ENCODE measurements at regions not wholly inside any gene's neighbourhood (a gene's known extent, or its start where the extent isn't known, plus 50 kb on each side); places are given as distances from the start of the nearest gene placed in this dataset.

- DNase-seq (ENCODE audit: low read depth in 2 of 2): no peak
Measured at GRCh38 chr6:82738773-82739172, 326.9 kb downstream of the UBE3D start.

DNA sequence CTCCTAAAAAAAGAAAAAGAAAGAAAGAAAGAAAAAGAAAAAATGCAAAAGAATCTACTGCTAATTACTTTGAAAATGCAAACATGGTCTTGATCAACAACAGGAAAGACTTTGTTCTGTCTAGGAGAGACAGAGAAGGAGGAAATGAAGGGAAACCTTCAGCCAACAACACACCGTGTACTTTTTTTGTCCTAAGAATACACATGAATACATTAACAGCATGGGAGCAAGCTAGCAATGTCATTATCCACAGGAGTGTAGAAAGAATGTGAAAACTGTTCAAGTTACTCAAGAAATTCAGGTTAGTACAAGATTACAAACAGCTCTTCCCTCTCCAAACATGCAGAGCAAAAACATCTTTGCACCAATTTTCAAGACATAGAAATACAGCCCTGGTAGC is 326.3 kb downstream of the UBE3D start:
- DNase-seq (ENCODE audit: low read depth in 2 of 2): no peak

DNA sequence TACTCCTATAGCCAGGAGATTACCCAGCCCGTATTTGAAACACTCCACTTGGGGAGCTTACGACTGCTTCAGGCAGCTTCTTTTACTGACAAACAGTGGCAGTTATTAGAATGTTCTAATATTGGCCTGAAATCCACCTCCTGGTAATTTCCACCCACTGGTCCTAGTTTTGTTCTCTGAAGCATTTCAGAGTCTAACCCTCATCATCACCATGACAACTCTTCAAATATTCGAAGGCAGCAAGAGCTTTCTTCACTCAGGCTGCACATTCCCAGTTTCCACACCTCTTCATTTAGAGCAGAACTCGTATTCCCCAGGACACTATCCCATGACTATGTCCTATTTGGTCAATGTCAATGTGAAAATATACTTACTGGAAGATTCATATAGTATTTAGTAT is 325.6 kb downstream of the UBE3D start:
- DNase-seq (ENCODE audit: low read depth in 2 of 2): no peak

DNA sequence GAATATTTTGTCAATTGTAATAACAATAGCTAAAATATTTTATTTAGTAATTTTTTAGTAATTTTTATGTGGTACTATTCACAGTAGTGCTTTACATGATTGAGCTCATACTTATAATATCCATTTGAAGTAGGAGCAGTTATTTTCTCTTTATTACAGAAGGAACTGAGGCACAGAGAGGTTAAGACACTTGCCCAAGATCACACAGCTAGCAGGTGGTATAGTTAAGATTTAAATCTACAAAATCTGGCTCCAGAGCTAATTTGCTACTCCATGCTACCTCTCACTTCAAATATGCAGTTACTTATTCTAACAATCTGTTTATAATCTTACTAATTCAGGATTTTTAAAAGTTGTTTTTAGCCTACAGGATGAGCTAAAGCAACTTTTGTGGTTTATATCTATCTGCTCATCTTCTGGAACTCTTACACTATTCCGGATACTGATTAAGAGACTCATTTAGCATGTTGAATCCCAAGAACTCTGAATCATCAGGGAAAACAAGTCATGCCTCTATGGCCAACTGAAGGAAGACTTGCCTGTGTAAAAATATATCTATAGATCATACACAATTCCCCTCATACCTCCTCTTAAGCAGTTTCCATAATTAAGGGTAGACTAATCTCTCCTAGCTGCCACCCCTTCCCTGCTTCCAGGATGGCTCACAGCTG is 324.2 kb downstream of the UBE3D start:
- no peak for DNase-seq (ENCODE audit: low read depth in 2 of 2)

DNA sequence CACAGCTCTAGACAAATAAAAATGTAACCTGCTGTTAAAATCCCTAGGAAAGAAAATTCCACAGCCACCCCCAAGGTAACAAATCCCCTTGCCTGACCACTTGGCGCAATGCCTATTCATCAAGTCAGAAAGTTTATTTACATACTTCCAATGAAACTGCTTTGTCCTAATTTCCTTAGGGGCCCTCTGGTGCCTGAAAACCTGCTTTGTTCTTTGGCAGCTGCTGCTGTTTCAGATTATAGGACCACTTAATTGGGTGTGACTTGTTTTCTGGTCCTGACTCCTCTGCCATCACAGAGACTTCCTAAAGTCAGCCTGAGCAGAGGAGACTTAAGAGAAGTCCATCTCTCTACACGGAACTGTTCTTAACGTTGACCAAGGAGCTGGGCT is 323.6 kb downstream of the UBE3D start:
- DNase-seq (ENCODE audit: low read depth in 2 of 2): no peak

GRCh38 chr6:82744286-82745015 is 321.2 kb downstream of the UBE3D start:
- no peak for DNase-seq (ENCODE audit: low read depth in 2 of 2)

DNA sequence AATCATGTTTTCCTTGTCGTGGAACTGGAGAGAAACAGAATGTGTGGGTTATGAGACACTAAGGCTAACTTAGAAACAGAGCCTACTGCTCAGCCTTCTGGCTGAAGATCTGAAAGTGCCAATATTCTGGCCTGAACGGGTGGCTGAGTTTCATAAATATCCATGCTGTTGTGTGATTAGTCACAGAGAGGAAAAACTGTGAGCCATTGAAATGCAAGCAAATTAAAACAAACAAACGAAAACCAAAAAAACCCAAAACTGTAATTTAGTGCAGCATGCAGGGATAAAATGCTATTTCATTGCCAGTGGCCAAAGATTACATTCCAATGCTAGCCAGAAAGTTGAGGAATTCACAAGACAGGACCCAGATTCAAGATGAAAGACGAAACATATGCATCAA is 315.1 kb downstream of the UBE3D start:
- DNase-seq (ENCODE audit: low read depth in 2 of 2): no peak

DNA sequence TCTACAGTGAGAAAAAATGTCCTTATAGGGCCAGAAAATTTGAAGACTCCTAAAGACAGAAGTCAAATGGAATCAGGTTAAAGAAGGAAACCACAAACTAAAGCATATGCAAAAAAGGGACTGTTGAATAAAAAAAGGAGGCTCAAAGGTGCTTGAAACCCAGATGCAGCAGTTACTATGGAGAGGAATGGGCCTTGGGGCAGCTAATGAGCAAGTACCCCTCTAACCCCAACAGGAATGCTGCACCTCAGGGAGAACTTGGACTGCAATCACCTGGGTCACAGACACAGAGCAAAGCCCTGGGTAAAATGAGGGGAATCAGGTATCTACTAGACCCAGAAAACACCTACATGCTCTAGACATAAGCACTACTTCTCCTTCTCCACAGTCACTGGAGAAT is 313.9 kb downstream of the UBE3D start:
- no peak for DNase-seq (ENCODE audit: low read depth in 2 of 2)

- DNase-seq (ENCODE audit: low read depth in 2 of 2): no peak
Measured at GRCh38 chr6:82761674-82762345, 303.8 kb downstream of the UBE3D start.

GRCh38 chr6:82766476-82766875 is 299.2 kb downstream of the UBE3D start:
- no peak for DNase-seq (ENCODE audit: low read depth in 2 of 2)

GRCh38 chr6:82767037-82767436 is 298.6 kb downstream of the UBE3D start:
- no peak for DNase-seq (ENCODE audit: low read depth in 2 of 2)

DNA sequence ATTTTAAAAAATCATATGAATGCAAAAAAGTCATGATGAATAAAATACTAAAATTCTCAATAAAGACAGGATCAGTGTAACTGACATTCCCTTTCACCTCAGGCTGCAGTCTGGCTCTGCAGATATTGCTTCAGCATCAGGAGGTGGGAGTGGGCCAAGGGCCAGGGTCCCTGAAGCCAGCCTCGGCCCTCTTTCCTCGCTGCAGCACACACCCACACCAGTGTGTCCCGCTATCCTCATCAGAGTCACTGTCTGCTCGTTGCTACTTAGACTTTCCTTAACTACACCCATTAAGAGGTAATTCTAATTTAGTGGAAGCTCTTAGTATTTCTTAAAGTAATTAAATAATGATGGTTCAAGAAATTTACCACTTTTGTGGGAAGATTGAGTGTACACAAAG is 298.2 kb downstream of the UBE3D start:
- no peak for DNase-seq (ENCODE audit: low read depth in 2 of 2)

GRCh38 chr6:82772851-82773717 is 292.6 kb downstream of the UBE3D start:
- DNase-seq (ENCODE audit: low read depth in 2 of 2): no peak

DNA sequence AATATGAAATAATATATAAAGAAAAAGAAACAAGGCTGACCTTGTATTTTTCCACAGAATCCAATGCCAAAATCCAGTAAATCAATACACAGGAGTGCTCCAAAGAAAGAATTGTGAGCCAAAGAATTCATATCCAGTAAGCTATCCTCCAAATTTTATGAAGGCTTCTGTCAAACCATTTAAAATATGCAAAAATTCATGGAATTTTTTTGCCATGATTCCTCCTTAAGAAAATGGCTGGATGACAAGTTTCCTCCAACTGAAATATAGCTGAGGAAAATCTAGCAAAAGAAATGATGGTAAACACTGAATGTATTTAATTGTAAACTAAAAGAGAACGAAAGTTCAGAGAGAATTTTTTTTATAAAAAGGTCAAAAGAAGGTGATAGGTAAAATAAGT is 290.3 kb downstream of the UBE3D start:
- no peak for DNase-seq (ENCODE audit: low read depth in 2 of 2)

DNA sequence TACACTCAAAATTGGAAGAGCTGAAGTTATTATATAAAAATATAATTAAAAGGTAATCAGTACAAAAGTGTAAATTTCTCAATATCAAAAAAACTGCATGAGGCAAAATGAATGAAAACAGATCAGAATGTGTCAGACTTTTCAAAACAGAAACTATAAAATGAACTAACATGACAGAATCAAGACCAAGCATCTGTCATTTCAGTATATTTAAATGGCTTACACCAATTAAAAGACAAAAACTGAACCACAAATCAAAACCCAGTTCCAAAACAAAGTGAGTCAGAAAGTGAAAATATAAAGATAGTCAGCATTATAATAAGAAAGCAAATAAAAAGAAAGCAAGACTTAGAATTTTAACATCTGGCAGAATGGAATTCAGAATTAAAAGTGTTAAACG is 289.7 kb downstream of the UBE3D start:
- DNase-seq (ENCODE audit: low read depth in 2 of 2): no peak

DNA sequence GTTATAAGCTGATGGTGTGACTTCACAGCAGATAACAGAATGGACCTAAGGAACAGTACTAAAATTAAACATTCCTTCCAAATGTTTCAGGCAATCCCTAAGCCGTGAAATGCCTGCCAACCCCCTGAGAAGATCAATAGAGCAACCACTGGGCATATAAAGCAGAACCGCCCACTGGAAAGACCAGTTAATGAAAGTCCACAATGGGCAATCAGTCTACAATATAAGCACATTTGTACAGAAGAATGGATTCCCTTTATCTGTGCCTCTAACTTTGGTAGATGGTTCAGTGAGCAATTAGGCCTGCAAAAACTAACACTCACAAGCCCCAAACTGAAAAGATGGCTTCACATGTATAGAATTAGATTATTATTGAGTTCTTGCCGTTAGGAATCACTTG is 286.6 kb downstream of the UBE3D start:
- no peak for DNase-seq (ENCODE audit: low read depth in 2 of 2)

GRCh38 chr6:82780334-82780733 is 285.3 kb downstream of the UBE3D start:
- DNase-seq (ENCODE audit: low read depth in 2 of 2): no peak

DNA sequence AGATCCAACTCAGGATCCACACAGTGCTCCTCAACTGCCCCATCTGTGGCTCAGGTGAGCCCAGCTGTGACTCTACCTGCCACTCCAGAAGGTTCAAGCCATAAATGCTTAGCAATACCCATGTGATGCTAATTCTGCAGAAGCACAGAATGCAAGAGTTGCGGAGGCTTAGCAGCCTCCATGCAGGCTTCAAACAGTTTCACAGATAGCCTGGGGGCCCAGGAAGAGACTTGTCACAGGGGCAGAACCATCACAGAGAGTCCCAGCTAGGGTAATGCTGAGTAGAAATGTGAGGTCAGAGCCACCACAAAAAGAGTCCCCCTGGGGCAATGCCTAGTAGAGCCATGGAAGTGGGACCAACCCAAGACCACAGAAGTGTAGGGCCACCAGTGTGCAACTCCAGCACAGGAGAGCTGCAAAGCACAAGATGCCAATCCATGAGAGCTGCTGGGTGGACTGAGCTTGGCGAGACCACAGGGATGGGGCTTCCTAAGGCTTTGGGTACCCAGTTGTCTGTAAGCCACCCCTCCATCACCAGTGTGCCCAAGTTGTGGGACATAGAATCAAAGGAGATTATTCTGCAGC is 283.9 kb downstream of the UBE3D start:
- DNase-seq (ENCODE audit: low read depth in 2 of 2): no peak

GRCh38 chr6:82783587-82784236 is 281.9 kb downstream of the UBE3D start:
- no peak for DNase-seq (ENCODE audit: low read depth in 2 of 2)

DNA sequence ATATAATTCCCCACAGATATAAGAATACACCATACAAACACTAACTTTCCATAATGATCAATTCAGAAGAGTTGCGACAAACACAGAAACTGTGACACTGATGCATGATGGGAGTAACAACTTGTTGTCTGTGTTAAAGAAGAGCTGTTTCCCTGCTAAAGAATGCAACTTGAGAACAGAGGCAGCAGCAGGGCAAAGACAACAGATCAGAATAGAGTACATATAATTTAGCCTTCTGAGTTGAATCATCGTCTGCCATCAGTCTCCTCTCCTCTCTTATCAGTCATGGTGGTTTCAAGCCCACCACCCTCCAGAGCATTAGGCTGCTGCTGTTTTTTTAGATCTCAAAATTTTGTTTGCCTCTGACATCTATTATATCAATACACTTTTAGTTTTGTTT is 280.4 kb downstream of the UBE3D start:
- DNase-seq (ENCODE audit: low read depth in 2 of 2): no peak

- DNase-seq (ENCODE audit: low read depth in 2 of 2): no peak
Measured at GRCh38 chr6:82786248-82786647, 279.4 kb downstream of the UBE3D start.

Measured in dermis microvascular lymphatic vessel endothelial cell (primary cell).